ENCODE measurements at regions not wholly inside any gene's neighbourhood (a gene's known extent, or its start where the extent isn't known, plus 50 kb on each side); places are given as distances from the start of the nearest gene placed in this dataset.

DNA sequence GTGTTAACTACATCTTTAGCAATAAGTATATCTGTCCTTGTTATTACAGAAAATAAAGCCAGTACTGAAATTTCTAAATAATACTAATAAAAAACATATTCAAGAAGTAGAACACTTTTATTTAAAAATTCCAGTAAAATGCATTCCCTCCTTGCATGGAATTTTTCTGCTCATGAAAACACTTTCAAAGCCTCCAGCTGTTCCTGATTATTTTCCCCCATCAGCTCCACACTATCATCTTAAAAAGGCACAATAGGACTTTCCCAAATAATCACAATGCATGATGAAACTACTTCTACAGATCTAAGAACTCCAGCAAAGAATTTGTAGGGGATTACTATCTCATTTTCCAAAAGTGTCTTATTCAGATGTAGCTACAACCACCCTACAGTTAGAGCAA lies 162.6 kb upstream of the USP25 start:
- no peak overlapping the region for H3K4me3 ChIP-seq (ENCODE audit: low read depth, low read length)
- no peak for DNase-seq (ENCODE audit: low read depth)
- TF ChIP-seq, protein P1, sequence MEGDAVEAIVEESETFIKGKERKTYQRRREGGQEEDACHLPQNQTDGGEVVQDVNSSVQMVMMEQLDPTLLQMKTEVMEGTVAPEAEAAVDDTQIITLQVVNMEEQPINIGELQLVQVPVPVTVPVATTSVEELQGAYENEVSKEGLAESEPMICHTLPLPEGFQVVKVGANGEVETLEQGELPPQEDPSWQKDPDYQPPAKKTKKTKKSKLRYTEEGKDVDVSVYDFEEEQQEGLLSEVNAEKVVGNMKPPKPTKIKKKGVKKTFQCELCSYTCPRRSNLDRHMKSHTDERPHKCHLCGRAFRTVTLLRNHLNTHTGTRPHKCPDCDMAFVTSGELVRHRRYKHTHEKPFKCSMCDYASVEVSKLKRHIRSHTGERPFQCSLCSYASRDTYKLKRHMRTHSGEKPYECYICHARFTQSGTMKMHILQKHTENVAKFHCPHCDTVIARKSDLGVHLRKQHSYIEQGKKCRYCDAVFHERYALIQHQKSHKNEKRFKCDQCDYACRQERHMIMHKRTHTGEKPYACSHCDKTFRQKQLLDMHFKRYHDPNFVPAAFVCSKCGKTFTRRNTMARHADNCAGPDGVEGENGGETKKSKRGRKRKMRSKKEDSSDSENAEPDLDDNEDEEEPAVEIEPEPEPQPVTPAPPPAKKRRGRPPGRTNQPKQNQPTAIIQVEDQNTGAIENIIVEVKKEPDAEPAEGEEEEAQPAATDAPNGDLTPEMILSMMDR (IDR thresholded peaks at IDR 0.05; ENCODE audit: insufficient read depth, low read depth, low read length, missing control alignments): no peak

DNA sequence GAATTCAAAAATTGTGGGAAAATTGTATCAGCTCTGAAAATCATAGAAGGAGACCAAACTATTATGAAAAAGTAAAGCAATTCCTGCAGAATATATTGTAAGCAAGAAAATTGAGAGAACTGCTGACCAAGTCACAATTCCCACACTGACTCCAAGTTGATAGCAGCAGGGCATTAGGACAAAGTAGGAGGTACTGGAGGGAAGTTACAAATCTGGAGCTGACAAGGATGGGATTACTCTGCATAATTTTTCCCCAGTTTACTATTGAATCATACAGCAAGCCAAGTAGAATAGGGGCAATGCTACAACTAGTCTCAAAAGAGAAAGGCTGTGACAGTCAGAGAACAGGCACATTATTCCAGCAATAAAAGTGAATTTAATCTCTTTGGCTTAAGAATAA lies 161.3 kb upstream of the USP25 start:
- no peak for DNase-seq (ENCODE audit: low read depth)
- TF ChIP-seq, protein P1 (IDR thresholded peaks at IDR 0.05; ENCODE audit: insufficient read depth, low read depth, low read length, missing control alignments): no peak
- H3K4me3 ChIP-seq (ENCODE audit: low read depth, low read length): no peak overlapping the region

DNA sequence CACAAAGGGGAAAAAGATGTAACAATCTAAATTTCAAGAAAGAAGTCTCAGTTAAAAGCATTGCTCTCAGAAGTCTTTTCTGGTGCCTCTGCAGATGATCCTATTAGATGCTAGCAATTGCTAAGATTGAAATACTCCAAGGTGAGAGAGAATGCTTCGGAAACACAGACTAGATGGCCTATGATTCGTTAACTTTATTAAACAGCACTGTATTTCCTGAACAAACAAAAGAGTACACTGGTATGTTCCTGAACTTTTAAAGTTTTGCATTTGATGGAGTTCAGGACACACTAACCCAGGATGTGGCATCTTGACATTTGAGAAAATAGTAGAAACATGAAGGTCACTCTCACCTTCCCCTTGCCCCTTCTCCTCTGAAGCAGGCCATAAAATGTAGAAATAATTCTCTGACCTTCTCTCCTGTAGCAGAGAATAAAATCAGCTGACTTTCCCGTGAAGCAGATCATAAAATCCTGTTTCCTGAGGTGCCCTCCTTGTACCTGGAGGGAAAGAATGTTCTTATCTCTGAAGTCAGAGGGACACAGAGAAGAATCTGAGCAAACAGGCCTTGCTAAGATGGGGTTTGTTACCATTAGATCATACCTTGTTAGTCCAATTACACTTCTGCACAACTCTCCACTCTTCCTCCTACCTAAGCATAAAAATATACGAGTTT lies 142.9 kb upstream of the USP25 start:
- DNase-seq (ENCODE audit: low read depth): no peak
- TF ChIP-seq, protein P1 (IDR thresholded peaks at IDR 0.05; ENCODE audit: insufficient read depth, low read depth, low read length, missing control alignments): no peak
- H3K4me3 ChIP-seq (ENCODE audit: low read depth, low read length): no peak overlapping the region

DNA sequence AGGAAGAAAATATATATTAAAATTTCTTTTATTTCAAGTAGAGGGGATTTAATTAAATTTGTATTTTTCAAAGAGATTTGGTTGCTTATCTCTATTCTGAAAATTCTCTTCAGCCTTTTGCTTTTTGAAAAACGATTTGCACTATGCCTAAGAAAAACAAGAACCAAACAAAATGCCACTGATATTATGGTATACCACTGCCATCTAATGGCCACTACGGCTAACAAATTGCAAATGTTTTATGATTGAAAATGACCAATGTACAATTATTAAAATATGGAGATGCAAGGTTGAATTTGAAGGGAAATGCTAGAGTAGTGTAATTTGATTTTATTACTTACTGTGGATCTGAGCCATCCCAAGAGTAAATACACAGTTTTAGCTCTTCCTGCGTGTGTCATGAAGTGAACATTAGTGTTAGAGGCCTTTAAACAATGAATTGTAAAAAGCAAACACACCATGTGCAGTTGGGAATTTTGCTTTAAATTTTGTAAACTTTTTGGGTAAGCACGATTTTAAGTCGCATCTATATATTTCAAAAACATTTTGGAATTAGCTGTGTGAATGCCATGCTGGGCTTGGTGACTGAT lies 137.4 kb upstream of the USP25 start:
- peak; percentile 45 for DNase-seq (ENCODE audit: low read depth)
- TF ChIP-seq, protein P1 (IDR thresholded peaks at IDR 0.05; ENCODE audit: insufficient read depth, low read depth, low read length, missing control alignments): peak; percentile 37
- H3K4me3 ChIP-seq (ENCODE audit: low read depth, low read length): no peak overlapping the region

DNA sequence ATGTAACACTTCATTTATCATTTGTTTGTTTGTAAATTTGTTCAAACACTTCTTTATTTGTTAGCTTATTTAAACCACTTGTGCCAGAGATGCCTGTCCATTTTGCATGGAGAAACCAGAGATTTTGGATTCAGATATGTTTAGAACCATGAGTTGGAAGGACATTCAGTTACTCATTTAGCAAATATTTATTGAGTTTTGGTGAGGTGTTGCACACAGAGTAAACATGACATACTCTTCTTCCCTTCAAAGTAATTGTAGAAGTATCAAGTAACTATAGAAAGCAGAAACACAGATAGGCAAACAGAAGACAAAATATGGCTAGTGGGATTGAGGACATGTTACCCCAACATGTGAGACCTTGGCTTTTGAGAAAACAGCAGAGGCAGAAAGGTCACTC lies 136.8 kb upstream of the USP25 start:
- TF ChIP-seq, protein P1 (IDR thresholded peaks at IDR 0.05; ENCODE audit: insufficient read depth, low read depth, low read length, missing control alignments): no peak
- H3K4me3 ChIP-seq (ENCODE audit: low read depth, low read length): no peak overlapping the region
- DNase-seq (ENCODE audit: low read depth): no peak

DNA sequence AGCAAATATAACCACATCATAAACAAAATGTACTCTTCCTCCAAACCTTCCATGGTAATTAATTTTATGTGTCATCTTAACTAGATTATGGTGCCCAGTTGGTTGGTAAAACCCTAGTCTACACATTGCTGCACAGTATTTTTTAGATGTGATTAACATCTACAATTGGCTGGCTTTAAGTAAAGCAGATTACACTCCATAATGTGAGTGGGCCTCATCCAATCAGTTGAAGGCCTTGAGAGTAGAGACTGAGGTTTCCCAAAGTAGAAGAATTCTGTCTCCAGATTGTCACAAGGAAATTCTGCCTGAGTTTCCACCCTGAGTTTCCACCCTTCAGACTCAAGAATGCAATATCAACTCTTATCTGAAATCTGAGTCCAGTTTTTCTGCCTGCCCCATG lies 128.4 kb upstream of the USP25 start:
- DNase-seq (ENCODE audit: low read depth): no peak
- H3K4me3 ChIP-seq (ENCODE audit: low read depth, low read length): no peak overlapping the region
- TF ChIP-seq, protein P1 (IDR thresholded peaks at IDR 0.05; ENCODE audit: insufficient read depth, low read depth, low read length, missing control alignments): no peak

DNA sequence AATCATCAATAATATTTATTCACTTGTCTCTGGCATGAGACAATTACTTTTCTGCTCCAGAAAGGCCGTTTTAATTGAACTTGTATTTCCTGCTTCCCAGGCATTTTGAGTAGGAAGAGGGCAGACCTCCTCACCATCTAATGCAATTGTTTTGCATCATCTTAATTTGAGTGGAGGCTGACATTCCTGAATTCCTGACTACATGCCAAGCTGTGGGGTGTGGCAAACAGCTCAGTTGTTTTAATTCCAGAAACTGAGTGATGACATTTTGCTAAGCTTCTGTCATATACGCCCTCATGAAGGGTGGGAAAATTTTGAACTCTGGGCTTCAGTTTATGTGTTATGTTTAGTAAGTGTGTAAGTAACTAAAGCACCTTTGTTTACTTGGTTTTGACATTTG lies 125.4 kb upstream of the USP25 start:
- no peak for DNase-seq (ENCODE audit: low read depth)
- H3K4me3 ChIP-seq (ENCODE audit: low read depth, low read length): no peak overlapping the region
- TF ChIP-seq, protein P1 (IDR thresholded peaks at IDR 0.05; ENCODE audit: insufficient read depth, low read depth, low read length, missing control alignments): no peak

All from GM12865 (cell line).